Retinal pigment epithelial cell (primary cell): ENCODE measurements at regions not wholly inside any gene's neighbourhood (a gene's known extent, or its start where the extent isn't known, plus 50 kb on each side); places are given as distances from the start of the nearest gene placed in this dataset.
A peak's percentile ranks its signal among the peaks of the same experiment; 100 is the strongest.

Source experiments
- DNase-seq: peaks from one replicate; pipeline ENCODE4 v3.0.0-alpha.2; 2010; ENCODE audit warnings: low read depth
- H3K4me3 ChIP-seq: 2 replicates; pipeline ENCODE4 v1.5.1; 2011; ENCODE audit warnings: mild to moderate bottlenecking, low read length, control low read depth, moderate library complexity
- TF ChIP-seq, protein P1 (sequence below): conservative IDR thresholded peaks from 2 replicates; pipeline ENCODE4 v1.5.1; 2011; ENCODE audit warnings: low read depth, low read length, control low read depth, inconsistent platforms

DNA sequence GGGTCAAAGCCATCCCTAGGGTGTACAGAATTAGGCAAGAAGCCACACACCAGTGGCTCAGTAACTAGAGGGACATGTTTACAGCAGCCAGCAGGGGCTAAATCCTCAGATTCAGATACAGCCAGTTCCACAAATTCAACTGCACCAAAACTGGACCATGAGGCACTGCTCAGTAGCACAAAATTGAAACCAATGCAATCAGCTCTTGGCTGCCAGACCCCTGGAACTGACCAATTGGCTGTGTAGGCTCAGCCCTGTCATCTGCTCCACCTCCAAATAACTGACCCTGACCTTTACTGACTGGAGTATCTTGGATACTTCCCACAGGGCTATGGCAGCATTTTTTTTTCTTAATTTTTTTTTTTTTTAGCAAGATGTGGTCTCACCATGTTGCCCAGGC is 226.5 kb downstream of the FOXO1 start:
- no peak overlapping the region for H3K4me3 ChIP-seq
- DNase-seq, result no peak
- TF ChIP-seq, protein P1, sequence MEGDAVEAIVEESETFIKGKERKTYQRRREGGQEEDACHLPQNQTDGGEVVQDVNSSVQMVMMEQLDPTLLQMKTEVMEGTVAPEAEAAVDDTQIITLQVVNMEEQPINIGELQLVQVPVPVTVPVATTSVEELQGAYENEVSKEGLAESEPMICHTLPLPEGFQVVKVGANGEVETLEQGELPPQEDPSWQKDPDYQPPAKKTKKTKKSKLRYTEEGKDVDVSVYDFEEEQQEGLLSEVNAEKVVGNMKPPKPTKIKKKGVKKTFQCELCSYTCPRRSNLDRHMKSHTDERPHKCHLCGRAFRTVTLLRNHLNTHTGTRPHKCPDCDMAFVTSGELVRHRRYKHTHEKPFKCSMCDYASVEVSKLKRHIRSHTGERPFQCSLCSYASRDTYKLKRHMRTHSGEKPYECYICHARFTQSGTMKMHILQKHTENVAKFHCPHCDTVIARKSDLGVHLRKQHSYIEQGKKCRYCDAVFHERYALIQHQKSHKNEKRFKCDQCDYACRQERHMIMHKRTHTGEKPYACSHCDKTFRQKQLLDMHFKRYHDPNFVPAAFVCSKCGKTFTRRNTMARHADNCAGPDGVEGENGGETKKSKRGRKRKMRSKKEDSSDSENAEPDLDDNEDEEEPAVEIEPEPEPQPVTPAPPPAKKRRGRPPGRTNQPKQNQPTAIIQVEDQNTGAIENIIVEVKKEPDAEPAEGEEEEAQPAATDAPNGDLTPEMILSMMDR, result no peak

GRCh38 chr13:40440990-40441820 is 225.2 kb downstream of the FOXO1 start:
- DNase-seq, result peak; percentile 90
- TF ChIP-seq, protein P1, result no peak
- no peak overlapping the region for H3K4me3 ChIP-seq

DNA sequence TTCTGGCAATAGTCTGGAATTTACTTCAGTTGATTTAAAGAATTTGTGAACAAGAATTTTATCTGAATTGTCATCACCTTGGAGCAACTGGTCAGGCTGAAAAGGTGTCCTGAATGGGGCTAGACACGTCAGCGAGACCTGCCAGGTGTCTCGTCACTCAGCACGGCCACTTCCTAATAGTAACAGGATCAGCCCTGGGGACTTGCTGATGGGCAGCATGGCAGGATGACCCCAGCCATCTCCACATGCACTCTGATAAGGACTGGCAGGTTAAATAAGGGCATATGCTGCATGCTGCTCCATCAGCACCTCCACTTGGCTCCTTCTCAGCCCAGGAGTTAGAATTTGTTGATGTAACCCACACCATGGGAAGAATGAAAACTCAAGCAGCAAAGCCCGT is 224.2 kb downstream of the FOXO1 start:
- no peak for DNase-seq
- TF ChIP-seq, protein P1, result no peak

GRCh38 chr13:40442826-40443225 is 223.6 kb downstream of the FOXO1 start:
- DNase-seq, result no peak
- TF ChIP-seq, protein P1, result no peak
- no peak overlapping the region for H3K4me3 ChIP-seq

More for the DNA sequence above, 224.2 kb downstream of the FOXO1 start:
- no peak overlapping the region for H3K4me3 ChIP-seq

DNA sequence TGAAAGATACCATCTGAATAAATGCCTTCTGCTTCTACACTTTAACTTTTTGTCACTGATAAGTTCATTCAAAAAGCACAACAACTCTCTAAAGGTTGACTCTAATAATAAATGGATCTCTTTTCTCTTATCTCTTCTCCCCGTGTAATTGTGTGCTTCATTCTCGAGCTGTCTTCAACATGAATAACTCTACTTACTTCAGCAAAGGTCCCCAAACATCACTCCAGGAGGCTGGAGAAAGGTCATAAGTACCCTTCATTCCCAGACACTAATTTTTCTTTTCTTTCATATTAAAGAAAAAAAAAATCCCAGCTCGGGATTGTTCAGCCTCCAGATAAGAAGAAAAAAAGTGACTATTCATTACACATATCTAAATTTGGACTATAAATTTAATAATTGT is 222.2 kb downstream of the FOXO1 start:
- TF ChIP-seq, protein P1, result no peak
- DNase-seq, result no peak

GRCh38 chr13:40445557-40445990 is 220.9 kb downstream of the FOXO1 start:
- no peak overlapping the region for H3K4me3 ChIP-seq
- TF ChIP-seq, protein P1, result no peak
- peak; percentile 17 for DNase-seq

More for the DNA sequence above, 222.2 kb downstream of the FOXO1 start:
- H3K4me3 ChIP-seq, result no peak overlapping the region

DNA sequence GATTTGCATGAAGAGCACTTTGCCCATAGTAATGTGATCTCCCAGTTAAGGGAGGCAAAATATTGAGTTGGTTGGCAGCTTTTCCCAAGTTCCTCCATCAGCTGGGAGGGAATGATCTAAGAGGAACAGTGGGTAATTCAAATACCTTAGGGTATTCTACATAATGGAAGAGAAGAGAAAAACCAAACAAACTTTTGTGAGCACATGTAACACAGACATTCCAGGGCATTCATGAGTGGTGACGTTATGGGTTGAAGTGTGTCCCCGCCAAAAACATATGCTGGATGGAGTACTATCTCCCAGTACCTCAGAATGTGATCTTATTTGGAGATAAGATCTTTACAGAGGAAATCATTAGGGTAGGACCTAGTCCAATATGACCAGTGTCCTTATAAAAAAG is 220.1 kb downstream of the FOXO1 start:
- no peak for DNase-seq
- TF ChIP-seq, protein P1, result no peak
- no peak overlapping the region for H3K4me3 ChIP-seq
